ENCODE measurements at regions not wholly inside any gene's neighbourhood (a gene's known extent, or its start where the extent isn't known, plus 50 kb on each side); places are given as distances from the start of the nearest gene placed in this dataset.

GRCh38 chr2:194352505-194352904, 1304.5 kb upstream of the SLC39A10 start:
- DNase-seq (ENCODE audit: low read depth): no peak
- no peak overlapping the region for H3K4me3 ChIP-seq (ENCODE audit: low read depth, low read length)
- TF ChIP-seq, protein P1, sequence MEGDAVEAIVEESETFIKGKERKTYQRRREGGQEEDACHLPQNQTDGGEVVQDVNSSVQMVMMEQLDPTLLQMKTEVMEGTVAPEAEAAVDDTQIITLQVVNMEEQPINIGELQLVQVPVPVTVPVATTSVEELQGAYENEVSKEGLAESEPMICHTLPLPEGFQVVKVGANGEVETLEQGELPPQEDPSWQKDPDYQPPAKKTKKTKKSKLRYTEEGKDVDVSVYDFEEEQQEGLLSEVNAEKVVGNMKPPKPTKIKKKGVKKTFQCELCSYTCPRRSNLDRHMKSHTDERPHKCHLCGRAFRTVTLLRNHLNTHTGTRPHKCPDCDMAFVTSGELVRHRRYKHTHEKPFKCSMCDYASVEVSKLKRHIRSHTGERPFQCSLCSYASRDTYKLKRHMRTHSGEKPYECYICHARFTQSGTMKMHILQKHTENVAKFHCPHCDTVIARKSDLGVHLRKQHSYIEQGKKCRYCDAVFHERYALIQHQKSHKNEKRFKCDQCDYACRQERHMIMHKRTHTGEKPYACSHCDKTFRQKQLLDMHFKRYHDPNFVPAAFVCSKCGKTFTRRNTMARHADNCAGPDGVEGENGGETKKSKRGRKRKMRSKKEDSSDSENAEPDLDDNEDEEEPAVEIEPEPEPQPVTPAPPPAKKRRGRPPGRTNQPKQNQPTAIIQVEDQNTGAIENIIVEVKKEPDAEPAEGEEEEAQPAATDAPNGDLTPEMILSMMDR (IDR thresholded peaks at IDR 0.05; ENCODE audit: insufficient read depth, low read length): no peak

- TF ChIP-seq, protein P1 (IDR thresholded peaks at IDR 0.05; ENCODE audit: insufficient read depth, low read length): no peak
- no peak for DNase-seq (ENCODE audit: low read depth)
- no peak overlapping the region for H3K4me3 ChIP-seq (ENCODE audit: low read depth, low read length)
These were observed 1310.8 kb upstream of the SLC39A10 start for GRCh38 chr2:194346193-194346592.

DNA sequence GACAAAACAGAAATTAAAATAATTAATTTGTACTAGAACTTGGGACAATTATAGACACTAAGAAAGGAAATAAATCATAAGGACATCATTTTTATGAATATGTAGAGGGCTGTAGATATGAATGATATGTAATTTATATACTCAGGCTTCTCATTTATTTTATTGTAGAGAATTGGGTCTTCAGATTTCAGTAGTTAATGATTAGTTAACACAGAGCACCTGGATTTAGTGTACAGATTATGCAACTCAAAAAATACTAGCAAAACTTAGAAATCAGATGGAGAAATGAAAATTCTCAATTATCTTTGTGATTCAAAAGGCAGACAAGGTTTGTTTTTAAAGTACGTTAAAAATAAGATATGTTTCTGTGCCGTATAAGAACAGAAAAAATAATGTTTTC, 1311.7 kb upstream of the SLC39A10 start:
- TF ChIP-seq, protein P1 (IDR thresholded peaks at IDR 0.05; ENCODE audit: insufficient read depth, low read length): no peak
- DNase-seq (ENCODE audit: low read depth): no peak
- no peak overlapping the region for H3K4me3 ChIP-seq (ENCODE audit: low read depth, low read length)

GRCh38 chr2:194343167-194343566, 1313.9 kb upstream of the SLC39A10 start:
- DNase-seq (ENCODE audit: low read depth): no peak
- TF ChIP-seq, protein P1 (IDR thresholded peaks at IDR 0.05; ENCODE audit: insufficient read depth, low read length): no peak

GRCh38 chr2:194332799-194333490, 1324.1 kb upstream of the SLC39A10 start:
- no peak for DNase-seq (ENCODE audit: low read depth)
- no peak overlapping the region for H3K4me3 ChIP-seq (ENCODE audit: low read depth, low read length)
- TF ChIP-seq, protein P1 (IDR thresholded peaks at IDR 0.05; ENCODE audit: insufficient read depth, low read length): no peak

More at GRCh38 chr2:194343167-194343566, 1313.9 kb upstream of the SLC39A10 start:
- H3K4me3 ChIP-seq (ENCODE audit: low read depth, low read length): no peak overlapping the region

GRCh38 chr2:194328456-194328855, 1328.6 kb upstream of the SLC39A10 start:
- H3K4me3 ChIP-seq (ENCODE audit: low read depth, low read length): no peak overlapping the region
- DNase-seq (ENCODE audit: low read depth): no peak
- TF ChIP-seq, protein P1 (IDR thresholded peaks at IDR 0.05; ENCODE audit: insufficient read depth, low read length): no peak

Measured in fibroblast of the aortic adventitia (primary cell).